ENCODE measurements at regions not wholly inside any gene's neighbourhood (a gene's known extent, or its start where the extent isn't known, plus 50 kb on each side); places are given as distances from the start of the nearest gene placed in this dataset.

DNA sequence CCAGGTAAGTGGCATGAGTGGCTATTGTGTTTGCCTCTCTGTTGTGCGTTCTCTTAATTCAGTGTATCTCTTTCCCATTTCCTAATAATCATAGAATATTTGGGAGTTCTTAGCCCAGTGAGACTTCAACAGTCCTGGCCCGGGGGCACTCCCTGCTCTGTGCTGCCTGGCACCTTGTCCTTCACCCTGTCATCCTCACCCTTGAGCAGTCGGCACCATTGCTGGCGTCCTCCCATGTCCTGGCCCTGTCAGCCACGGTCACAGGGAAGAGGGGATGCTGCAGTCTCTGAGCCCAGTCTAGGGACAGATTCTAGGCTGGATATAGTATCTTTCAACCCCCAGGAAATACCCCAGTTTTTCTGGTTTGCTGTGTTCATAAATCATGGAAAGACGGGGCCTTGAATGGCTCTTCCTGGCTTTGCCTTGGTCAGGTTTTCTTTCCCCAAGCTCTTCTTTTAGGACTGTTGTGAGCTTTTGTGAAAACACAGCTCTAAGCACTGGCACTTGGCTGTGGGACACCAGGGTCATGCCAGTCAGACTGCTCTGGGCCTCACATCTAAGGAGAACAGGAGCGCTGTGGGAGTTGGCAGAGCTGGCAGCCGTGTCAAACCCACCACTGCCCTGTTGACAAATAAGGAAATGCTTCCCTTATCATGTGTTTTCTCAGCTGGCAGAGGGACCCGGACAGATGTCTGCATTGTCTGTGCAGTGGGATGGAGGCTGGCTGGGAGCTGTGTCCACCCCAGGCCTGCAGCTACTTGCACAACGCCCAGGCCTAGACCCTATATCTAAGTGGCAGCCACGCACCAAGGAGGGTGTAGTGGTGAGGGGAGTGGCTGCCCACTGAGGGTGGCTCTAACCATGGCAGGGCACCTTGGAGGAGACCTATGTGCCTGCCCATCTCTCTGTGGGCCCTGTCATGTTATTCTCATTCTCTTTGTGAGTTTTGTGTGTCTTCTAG is 378.6 kb downstream of the ICE1 start:
- no peak for TF ChIP-seq EZH2 (IDR thresholded peaks at IDR 0.05; ENCODE audit: low read length, missing control alignments)
- no peak for TF ChIP-seq CTCF (conservative IDR thresholded peaks at IDR 0.05 in 1 of 2, IDR thresholded peaks at IDR 0.05 in 1 of 2; ENCODE audit: low read depth in 1 of 2, low read length in 2 of 2)
- Histone ChIP-seq H3K27me3 (ENCODE audit: control insufficient read depth, insufficient read depth, low read length) (no peaks in the 10 kb centered on the region), H3K9ac (ENCODE audit: insufficient read depth, low read length) (no peak overlapping the region), H3K4me2 (ENCODE audit: extremely low read depth, insufficient read depth, low read length) (no peak overlapping the region), H3K4me1 (ENCODE audit: control insufficient read depth, extremely low read depth, insufficient read depth, low read length) (no peaks in the 10 kb centered on the region), H3K79me2 (ENCODE audit: control insufficient read depth, insufficient read depth, low read length) (no peaks in the 10 kb centered on the region), H3K4me3 (replicated peaks in 1 of 4; ENCODE audit: control extremely low read depth in 1 of 4, insufficient read depth in 1 of 4, low read depth in 3 of 4, low read length in 4 of 4) (no peak overlapping the region), H3K27ac (ENCODE audit: insufficient read depth, low read length) (no peak overlapping the region), H3K9me3 (ENCODE audit: control insufficient read depth, insufficient read depth, low read depth, low read length) (no peaks in the 10 kb centered on the region), H4K20me1 (ENCODE audit: control insufficient read depth, extremely low read depth, insufficient read depth, low read length) (no peaks in the 10 kb centered on the region), H3K36me3 (ENCODE audit: control insufficient read depth, insufficient read depth, low read length) (no peaks in the 10 kb centered on the region), H2AFZ (ENCODE audit: low read length) (no peak overlapping the region)
- no peak for DNase-seq (ENCODE audit: low read depth in 2 of 2)

DNA sequence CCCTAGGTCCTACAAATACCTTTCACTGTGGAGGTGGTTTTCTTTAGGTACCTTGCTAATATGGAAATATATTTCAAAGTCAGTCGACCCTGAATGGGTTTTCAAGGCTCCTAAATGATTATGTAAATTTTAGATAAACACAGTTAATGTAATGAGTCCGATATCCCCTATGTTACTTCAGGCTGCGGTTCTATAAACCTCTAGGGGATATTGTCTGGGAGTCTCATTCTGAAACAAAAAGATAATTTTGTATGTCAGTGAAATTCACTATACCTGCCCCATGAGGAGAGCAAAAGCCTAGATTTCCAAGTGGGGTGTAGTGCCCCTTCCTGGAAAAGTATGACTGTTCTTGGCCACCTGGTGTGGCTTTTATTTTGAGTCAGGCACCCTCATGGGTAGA is 377.3 kb downstream of the ICE1 start:
- no peak for DNase-seq (ENCODE audit: low read depth in 2 of 2)
- Histone ChIP-seq H3K4me3 (replicated peaks in 1 of 4; ENCODE audit: control extremely low read depth in 1 of 4, insufficient read depth in 1 of 4, low read depth in 3 of 4, low read length in 4 of 4) (no peak overlapping the region), H3K9me3 (ENCODE audit: control insufficient read depth, insufficient read depth, low read depth, low read length) (no peaks in the 10 kb centered on the region), H3K9ac (ENCODE audit: insufficient read depth, low read length) (no peak overlapping the region), H3K4me1 (ENCODE audit: control insufficient read depth, extremely low read depth, insufficient read depth, low read length) (no peaks in the 10 kb centered on the region), H3K27me3 (ENCODE audit: control insufficient read depth, insufficient read depth, low read length) (no peaks in the 10 kb centered on the region), H3K36me3 (ENCODE audit: control insufficient read depth, insufficient read depth, low read length) (no peaks in the 10 kb centered on the region), H4K20me1 (ENCODE audit: control insufficient read depth, extremely low read depth, insufficient read depth, low read length) (no peaks in the 10 kb centered on the region), H3K79me2 (ENCODE audit: control insufficient read depth, insufficient read depth, low read length) (no peaks in the 10 kb centered on the region), H2AFZ (ENCODE audit: low read length) (no peak overlapping the region), H3K27ac (ENCODE audit: insufficient read depth, low read length) (no peak overlapping the region), H3K4me2 (ENCODE audit: extremely low read depth, insufficient read depth, low read length) (no peak overlapping the region)
- TF ChIP-seq CTCF (conservative IDR thresholded peaks at IDR 0.05 in 1 of 2, IDR thresholded peaks at IDR 0.05 in 1 of 2; ENCODE audit: low read depth in 1 of 2, low read length in 2 of 2), result no peak
- TF ChIP-seq EZH2 (IDR thresholded peaks at IDR 0.05; ENCODE audit: low read length, missing control alignments), result no peak

DNA sequence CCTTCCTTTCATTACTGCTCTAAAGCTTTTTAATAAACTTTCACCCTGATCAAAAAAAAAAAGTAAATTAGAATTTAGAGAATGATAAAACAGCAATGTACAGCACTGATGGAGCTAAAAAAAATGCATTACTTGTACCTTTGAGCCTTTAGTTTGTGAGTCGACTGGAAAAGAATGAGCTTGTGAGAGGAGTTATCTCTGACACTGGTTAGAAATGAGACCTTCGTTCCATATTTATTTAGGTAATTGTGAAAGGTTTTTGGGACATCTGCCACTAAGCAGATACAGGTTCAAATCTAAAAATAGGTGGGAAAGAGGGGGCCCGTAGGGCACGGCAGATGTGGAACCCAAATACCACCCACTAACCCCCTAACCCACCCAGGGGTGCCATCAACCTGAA is 376.8 kb downstream of the ICE1 start:
- Histone ChIP-seq H3K9ac (ENCODE audit: insufficient read depth, low read length) (no peak overlapping the region), H3K9me3 (ENCODE audit: control insufficient read depth, insufficient read depth, low read depth, low read length) (no peaks in the 10 kb centered on the region), H3K4me3 (replicated peaks in 1 of 4; ENCODE audit: control extremely low read depth in 1 of 4, insufficient read depth in 1 of 4, low read depth in 3 of 4, low read length in 4 of 4) (no peak overlapping the region), H3K4me2 (ENCODE audit: extremely low read depth, insufficient read depth, low read length) (no peak overlapping the region), H3K4me1 (ENCODE audit: control insufficient read depth, extremely low read depth, insufficient read depth, low read length) (no peaks in the 10 kb centered on the region), H3K79me2 (ENCODE audit: control insufficient read depth, insufficient read depth, low read length) (no peaks in the 10 kb centered on the region), H4K20me1 (ENCODE audit: control insufficient read depth, extremely low read depth, insufficient read depth, low read length) (no peaks in the 10 kb centered on the region), H3K27me3 (ENCODE audit: control insufficient read depth, insufficient read depth, low read length) (no peaks in the 10 kb centered on the region), H2AFZ (ENCODE audit: low read length) (no peak overlapping the region), H3K36me3 (ENCODE audit: control insufficient read depth, insufficient read depth, low read length) (no peaks in the 10 kb centered on the region), H3K27ac (ENCODE audit: insufficient read depth, low read length) (no peak overlapping the region)
- no peak for TF ChIP-seq EZH2 (IDR thresholded peaks at IDR 0.05; ENCODE audit: low read length, missing control alignments)
- TF ChIP-seq CTCF (conservative IDR thresholded peaks at IDR 0.05 in 1 of 2, IDR thresholded peaks at IDR 0.05 in 1 of 2; ENCODE audit: low read depth in 1 of 2, low read length in 2 of 2), result no peak
- DNase-seq (ENCODE audit: low read depth in 2 of 2), result no peak

Data from fibroblast of lung (primary cell).